ENCODE measurements at regions not wholly inside any gene's neighbourhood (a gene's known extent, or its start where the extent isn't known, plus 50 kb on each side); places are given as distances from the start of the nearest gene placed in this dataset.

DNA sequence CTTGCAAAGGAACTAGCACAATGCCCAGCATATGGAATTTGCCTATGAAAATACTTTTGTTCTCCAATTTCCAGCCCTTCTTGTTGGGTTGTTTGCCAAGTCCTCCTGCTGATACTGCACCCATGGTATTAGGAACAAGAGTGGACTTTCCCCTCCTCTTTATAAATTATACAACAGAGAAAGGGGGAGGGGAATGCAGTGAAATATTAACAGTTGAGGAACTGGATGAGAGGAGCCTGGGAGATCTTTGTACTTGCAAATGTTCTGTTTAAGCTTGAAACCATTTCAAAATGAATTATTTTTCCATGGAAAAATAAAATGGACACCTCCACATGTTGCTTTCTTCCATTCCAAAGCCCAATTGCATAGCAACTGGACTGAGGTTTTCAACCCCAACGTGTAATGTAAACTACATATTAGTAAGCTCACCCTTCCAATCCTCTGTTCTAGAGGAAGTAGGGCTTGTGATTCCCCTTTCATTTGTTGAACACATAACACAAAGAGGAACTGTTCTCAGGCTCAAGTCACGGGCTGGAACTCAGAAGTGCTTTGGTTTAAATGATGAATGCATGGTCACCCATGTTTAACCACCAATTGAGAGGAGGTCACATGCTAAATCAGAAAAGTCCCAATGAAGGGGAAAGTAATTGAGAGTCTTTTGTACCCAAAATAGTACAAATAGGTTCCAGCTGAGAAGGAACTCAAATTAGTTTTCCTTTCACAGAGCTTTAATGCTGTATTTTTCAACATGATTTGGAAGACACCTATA lies 66.2 kb upstream of the ZC3H12C start (continued):
- TF ChIP-seq, protein P1, sequence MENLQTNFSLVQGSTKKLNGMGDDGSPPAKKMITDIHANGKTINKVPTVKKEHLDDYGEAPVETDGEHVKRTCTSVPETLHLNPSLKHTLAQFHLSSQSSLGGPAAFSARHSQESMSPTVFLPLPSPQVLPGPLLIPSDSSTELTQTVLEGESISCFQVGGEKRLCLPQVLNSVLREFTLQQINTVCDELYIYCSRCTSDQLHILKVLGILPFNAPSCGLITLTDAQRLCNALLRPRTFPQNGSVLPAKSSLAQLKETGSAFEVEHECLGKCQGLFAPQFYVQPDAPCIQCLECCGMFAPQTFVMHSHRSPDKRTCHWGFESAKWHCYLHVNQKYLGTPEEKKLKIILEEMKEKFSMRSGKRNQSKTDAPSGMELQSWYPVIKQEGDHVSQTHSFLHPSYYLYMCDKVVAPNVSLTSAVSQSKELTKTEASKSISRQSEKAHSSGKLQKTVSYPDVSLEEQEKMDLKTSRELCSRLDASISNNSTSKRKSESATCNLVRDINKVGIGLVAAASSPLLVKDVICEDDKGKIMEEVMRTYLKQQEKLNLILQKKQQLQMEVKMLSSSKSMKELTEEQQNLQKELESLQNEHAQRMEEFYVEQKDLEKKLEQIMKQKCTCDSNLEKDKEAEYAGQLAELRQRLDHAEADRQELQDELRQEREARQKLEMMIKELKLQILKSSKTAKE (IDR thresholded peaks at IDR 0.05; ENCODE audit: low read depth, poor library complexity, severe bottlenecking) = peak; percentile 72
- no peak for TF ChIP-seq ZNF622 (IDR thresholded peaks at IDR 0.05)
- peak; percentile 93 for TF ChIP-seq RAD51 (IDR thresholded peaks at IDR 0.05)
- no peak for TF ChIP-seq NFYA (IDR thresholded peaks at IDR 0.05; ENCODE audit: borderline replicate concordance, low read depth, low read length)
- TF ChIP-seq, protein P2, sequence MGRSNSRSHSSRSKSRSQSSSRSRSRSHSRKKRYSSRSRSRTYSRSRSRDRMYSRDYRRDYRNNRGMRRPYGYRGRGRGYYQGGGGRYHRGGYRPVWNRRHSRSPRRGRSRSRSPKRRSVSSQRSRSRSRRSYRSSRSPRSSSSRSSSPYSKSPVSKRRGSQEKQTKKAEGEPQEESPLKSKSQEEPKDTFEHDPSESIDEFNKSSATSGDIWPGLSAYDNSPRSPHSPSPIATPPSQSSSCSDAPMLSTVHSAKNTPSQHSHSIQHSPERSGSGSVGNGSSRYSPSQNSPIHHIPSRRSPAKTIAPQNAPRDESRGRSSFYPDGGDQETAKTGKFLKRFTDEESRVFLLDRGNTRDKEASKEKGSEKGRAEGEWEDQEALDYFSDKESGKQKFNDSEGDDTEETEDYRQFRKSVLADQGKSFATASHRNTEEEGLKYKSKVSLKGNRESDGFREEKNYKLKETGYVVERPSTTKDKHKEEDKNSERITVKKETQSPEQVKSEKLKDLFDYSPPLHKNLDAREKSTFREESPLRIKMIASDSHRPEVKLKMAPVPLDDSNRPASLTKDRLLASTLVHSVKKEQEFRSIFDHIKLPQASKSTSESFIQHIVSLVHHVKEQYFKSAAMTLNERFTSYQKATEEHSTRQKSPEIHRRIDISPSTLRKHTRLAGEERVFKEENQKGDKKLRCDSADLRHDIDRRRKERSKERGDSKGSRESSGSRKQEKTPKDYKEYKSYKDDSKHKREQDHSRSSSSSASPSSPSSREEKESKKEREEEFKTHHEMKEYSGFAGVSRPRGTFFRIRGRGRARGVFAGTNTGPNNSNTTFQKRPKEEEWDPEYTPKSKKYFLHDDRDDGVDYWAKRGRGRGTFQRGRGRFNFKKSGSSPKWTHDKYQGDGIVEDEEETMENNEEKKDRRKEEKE (IDR thresholded peaks at IDR 0.05) = no peak
- TF ChIP-seq ZSCAN29 (IDR thresholded peaks at IDR 0.05) = no peak
- TF ChIP-seq, protein P3, sequence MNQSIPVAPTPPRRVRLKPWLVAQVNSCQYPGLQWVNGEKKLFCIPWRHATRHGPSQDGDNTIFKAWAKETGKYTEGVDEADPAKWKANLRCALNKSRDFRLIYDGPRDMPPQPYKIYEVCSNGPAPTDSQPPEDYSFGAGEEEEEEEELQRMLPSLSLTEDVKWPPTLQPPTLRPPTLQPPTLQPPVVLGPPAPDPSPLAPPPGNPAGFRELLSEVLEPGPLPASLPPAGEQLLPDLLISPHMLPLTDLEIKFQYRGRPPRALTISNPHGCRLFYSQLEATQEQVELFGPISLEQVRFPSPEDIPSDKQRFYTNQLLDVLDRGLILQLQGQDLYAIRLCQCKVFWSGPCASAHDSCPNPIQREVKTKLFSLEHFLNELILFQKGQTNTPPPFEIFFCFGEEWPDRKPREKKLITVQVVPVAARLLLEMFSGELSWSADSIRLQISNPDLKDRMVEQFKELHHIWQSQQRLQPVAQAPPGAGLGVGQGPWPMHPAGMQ (IDR thresholded peaks at IDR 0.05; ENCODE audit: borderline replicate concordance) = no peak; the same call in 1 of the 2 replicates
- TF ChIP-seq SUZ12 (IDR thresholded peaks at IDR 0.05; ENCODE audit: unreplicated experiment) = no peak
- TF ChIP-seq TAF1 (IDR thresholded peaks at IDR 0.05; ENCODE audit: borderline replicate concordance, low read depth, low read length) = no peak
- no peak for TF ChIP-seq STAT1 (conservative IDR thresholded peaks at IDR 0.05)
- TF ChIP-seq BRCA1 (IDR thresholded peaks at IDR 0.05; ENCODE audit: low read depth, low read length) = no peak
- TF ChIP-seq, protein P4, sequence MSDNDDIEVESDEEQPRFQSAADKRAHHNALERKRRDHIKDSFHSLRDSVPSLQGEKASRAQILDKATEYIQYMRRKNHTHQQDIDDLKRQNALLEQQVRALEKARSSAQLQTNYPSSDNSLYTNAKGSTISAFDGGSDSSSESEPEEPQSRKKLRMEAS (IDR thresholded peaks at IDR 0.05; ENCODE audit: low read depth, low read length) = no peak
- TF ChIP-seq NR2F1 (conservative IDR thresholded peaks at IDR 0.05) = peak; percentile 83
- TF ChIP-seq CEBPB (IDR thresholded peaks at IDR 0.05; ENCODE audit: borderline replicate concordance in 1 of 2, low read depth in 2 of 2, low read length in 2 of 2) = peak in 1 of 2 experiments; percentile 81; a peak in 1 of 4 replicates
- TF ChIP-seq CBX5 (IDR thresholded peaks at IDR 0.05; ENCODE audit: low read depth) = no peak; the same call in 1 of the 2 replicates
- no peak for TF ChIP-seq PAX8 (IDR thresholded peaks at IDR 0.05)
- TF ChIP-seq, protein P5, sequence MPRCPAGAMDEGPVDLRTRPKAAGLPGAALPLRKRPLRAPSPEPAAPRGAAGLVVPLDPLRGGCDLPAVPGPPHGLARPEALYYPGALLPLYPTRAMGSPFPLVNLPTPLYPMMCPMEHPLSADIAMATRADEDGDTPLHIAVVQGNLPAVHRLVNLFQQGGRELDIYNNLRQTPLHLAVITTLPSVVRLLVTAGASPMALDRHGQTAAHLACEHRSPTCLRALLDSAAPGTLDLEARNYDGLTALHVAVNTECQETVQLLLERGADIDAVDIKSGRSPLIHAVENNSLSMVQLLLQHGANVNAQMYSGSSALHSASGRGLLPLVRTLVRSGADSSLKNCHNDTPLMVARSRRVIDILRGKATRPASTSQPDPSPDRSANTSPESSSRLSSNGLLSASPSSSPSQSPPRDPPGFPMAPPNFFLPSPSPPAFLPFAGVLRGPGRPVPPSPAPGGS (IDR thresholded peaks at IDR 0.05; ENCODE audit: borderline replicate concordance, insufficient read depth, low read depth, low read length, poor library complexity, severe bottlenecking) = peak; percentile 71
- no peak for TF ChIP-seq KDM1A (IDR thresholded peaks at IDR 0.05; ENCODE audit: borderline replicate concordance)
